ENCODE measurements at regions not wholly inside any gene's neighbourhood (a gene's known extent, or its start where the extent isn't known, plus 50 kb on each side); places are given as distances from the start of the nearest gene placed in this dataset.

DNA sequence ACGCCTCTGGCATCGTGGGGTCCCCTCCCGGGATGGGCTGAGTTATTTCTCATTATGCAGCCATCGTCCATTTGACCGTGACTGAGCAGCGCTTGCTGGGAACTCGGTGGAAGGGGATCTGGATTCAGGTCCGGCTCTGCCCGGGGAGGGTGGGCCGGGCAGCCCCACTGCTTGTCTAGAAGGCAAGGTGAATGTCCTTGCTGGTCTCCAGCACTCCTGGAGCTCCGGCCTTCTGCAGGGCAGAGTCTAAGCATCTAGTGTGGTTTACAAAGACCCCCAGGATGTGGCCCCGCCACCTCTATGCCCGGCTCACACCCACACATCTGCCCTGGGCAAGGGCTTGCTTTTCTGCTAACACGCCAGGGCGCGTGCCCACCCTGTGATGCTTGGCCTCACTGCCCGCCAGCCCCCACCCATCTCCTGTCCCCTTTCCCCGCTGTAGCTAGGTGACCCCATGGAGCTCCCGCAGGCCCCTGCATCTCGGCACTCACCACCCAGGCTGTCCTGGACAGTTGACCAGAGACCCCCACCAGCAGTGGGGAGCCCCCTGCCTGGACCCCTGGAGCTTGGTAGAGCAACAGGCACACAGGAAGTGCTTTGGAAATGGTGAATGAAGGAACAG, 151.0 kb upstream of the CHST15 start:
- TF ChIP-seq, protein P1, sequence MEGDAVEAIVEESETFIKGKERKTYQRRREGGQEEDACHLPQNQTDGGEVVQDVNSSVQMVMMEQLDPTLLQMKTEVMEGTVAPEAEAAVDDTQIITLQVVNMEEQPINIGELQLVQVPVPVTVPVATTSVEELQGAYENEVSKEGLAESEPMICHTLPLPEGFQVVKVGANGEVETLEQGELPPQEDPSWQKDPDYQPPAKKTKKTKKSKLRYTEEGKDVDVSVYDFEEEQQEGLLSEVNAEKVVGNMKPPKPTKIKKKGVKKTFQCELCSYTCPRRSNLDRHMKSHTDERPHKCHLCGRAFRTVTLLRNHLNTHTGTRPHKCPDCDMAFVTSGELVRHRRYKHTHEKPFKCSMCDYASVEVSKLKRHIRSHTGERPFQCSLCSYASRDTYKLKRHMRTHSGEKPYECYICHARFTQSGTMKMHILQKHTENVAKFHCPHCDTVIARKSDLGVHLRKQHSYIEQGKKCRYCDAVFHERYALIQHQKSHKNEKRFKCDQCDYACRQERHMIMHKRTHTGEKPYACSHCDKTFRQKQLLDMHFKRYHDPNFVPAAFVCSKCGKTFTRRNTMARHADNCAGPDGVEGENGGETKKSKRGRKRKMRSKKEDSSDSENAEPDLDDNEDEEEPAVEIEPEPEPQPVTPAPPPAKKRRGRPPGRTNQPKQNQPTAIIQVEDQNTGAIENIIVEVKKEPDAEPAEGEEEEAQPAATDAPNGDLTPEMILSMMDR (conservative IDR thresholded peaks at IDR 0.05 in 1 of 2, IDR thresholded peaks at IDR 0.05 in 1 of 2; ENCODE audit: low read depth in 1 of 2, low read length in 2 of 2) = no peak
- TF ChIP-seq EZH2 (IDR thresholded peaks at IDR 0.05; ENCODE audit: low read length, missing control alignments) = no peak

All from fibroblast of lung (primary cell).